Liver (tissue), 3 donors: ENCODE measurements at regions not wholly inside any gene's neighbourhood (a gene's known extent, or its start where the extent isn't known, plus 50 kb on each side); places are given as distances from the start of the nearest gene placed in this dataset.

Experiments used
- ATF3 ChIP-seq: IDR thresholded peaks from 2 replicates; pipeline ENCODE4 v1.6.1; 2016; ENCODE audit warnings: antibody characterized with exemption
- CTCF ChIP-seq: fragments of 150-350 bp; IDR thresholded peaks from 2 replicates; pipeline ENCODE4 v1.5.1; 2017; ENCODE audit warnings: improper control_type of control experiment, low read depth, low read length; ENCODE audit not compliant: missing input control
- EGR1 ChIP-seq, 2 donors: IDR thresholded peaks; 2 replicates each; pipeline ENCODE4 v1.6.1; 2016 to 2018; ENCODE audit warnings: antibody characterized with exemption in 2 of 2, low read depth in 2 of 2
- FOXA1 ChIP-seq: IDR thresholded peaks from 2 replicates; pipeline ENCODE4 v1.6.1; 2016; ENCODE audit warnings: antibody characterized with exemption
- GABPA ChIP-seq, 2 donors: IDR thresholded peaks in 1 of 2; conservative IDR thresholded peaks in 1 of 2; 2 replicates each; pipeline ENCODE4 v1.6.1; 2016; ENCODE audit warnings: antibody characterized with exemption in 2 of 2, mild to moderate bottlenecking in 1 of 2, moderate library complexity in 1 of 2
- HNF4G ChIP-seq: IDR thresholded peaks from 2 replicates; pipeline ENCODE4 v1.6.1; 2016; ENCODE audit warnings: antibody characterized with exemption
- JUND ChIP-seq, 2 donors: IDR thresholded peaks; 2 replicates each; pipeline ENCODE4 v1.6.1; 2016; ENCODE audit warnings: antibody characterized with exemption in 2 of 2
- MAX ChIP-seq: IDR thresholded peaks from 2 replicates; pipeline ENCODE4 v1.6.1; 2016; ENCODE audit warnings: antibody characterized with exemption
- RAD21 ChIP-seq, 2 donors: IDR thresholded peaks; 2 replicates each; pipeline ENCODE4 v1.6.1; 2016; ENCODE audit warnings: antibody characterized with exemption in 2 of 2, mild to moderate bottlenecking in 2 of 2
- REST ChIP-seq: IDR thresholded peaks from 2 replicates; pipeline ENCODE4 v1.6.1; 2016; ENCODE audit warnings: antibody characterized with exemption, mild to moderate bottlenecking
- SP1 ChIP-seq: IDR thresholded peaks from 2 replicates; pipeline ENCODE4 v1.6.1; 2018; ENCODE audit warnings: antibody characterized with exemption, mild to moderate bottlenecking
- TAF1 ChIP-seq: conservative IDR thresholded peaks from 2 replicates; pipeline ENCODE4 v1.6.1; 2016; ENCODE audit warnings: antibody characterized with exemption, mild to moderate bottlenecking
- YY1 ChIP-seq: IDR thresholded peaks from 2 replicates; pipeline ENCODE4 v1.6.1; 2016; ENCODE audit warnings: antibody characterized with exemption, mild to moderate bottlenecking
- ZBTB33 ChIP-seq: IDR thresholded peaks from 2 replicates; pipeline ENCODE4 v1.6.1; 2016; ENCODE audit warnings: antibody characterized with exemption
- donor health status: healthy.
- donor health status: healthy.

GRCh38 chr1:222045236-222045635 lies 303.3 kb upstream of the DUSP10 start:
- TF ChIP-seq REST (no peak), CTCF (no peak), MAX (no peak), TAF1 (no peak), ATF3 (no peak), EGR1 (IDR thresholded peaks at IDR 0.05; ENCODE audit: low read depth in 2 of 2) (no peak), RAD21 (IDR thresholded peaks at IDR 0.05) (no peak), JUND (IDR thresholded peaks at IDR 0.05) (no peak), YY1 (no peak), HNF4G (no peak), FOXA1 (no peak), ZBTB33 (no peak), GABPA (IDR thresholded peaks at IDR 0.05 in 1 of 2, conservative IDR thresholded peaks at IDR 0.05 in 1 of 2) (no peak), SP1 (no peak)
